ACC112 (cell line): ENCODE measurements at regions not wholly inside any gene's neighbourhood (a gene's known extent, or its start where the extent isn't known, plus 50 kb on each side); places are given as distances from the start of the nearest gene placed in this dataset.
"Not testable (repeated sequence)": the region's sequence is repeated elsewhere in the genome, so short reads cannot be mapped to it uniquely, and the experiment has no call there.

Experiments used
- H2AFZ ChIP-seq: fragments of 200-600 bp; sonication (generic); one replicate; pipeline ENCODE4 v1.6.0; 2017; ENCODE audit warnings: antibody characterized with exemption, low read length; ENCODE audit not compliant: unreplicated experiment
- H3K27ac ChIP-seq: fragments of 200-600 bp; sonication (generic); 2 replicates; pipeline ENCODE4 v1.5.1; 2014; ENCODE audit warnings: low read depth, mild to moderate bottlenecking, antibody characterized with exemption, low read length, moderate library complexity
- H3K27me3 ChIP-seq: fragments of 200-600 bp; sonication (generic); 2 replicates; pipeline ENCODE4 v1.6.1; 2014; ENCODE audit warnings: mild to moderate bottlenecking, antibody characterized with exemption, low read length, moderate library complexity, mixed read lengths; ENCODE audit not compliant: insufficient read depth
- H3K36me3 ChIP-seq: fragments of 200-600 bp; sonication (generic); 2 replicates; pipeline ENCODE4 v1.6.1; 2016; ENCODE audit warnings: mild to moderate bottlenecking, antibody characterized with exemption, low read length, moderate library complexity, mixed read lengths; ENCODE audit not compliant: insufficient read depth
- H3K4me1 ChIP-seq: fragments of 200-600 bp; sonication (generic); one replicate; pipeline ENCODE4 v1.6.1; 2016; ENCODE audit warnings: low read length, mixed read lengths; ENCODE audit not compliant: insufficient read depth, unreplicated experiment, control insufficient read depth
- H3K4me3 ChIP-seq: fragments of 200-600 bp; sonication (generic); 2 replicates; pipeline ENCODE4 v1.5.1; 2014; ENCODE audit warnings: mild to moderate bottlenecking, low read depth, low read length
- H3K79me2 ChIP-seq: fragments of 200-600 bp; sonication (generic); one replicate; pipeline ENCODE4 v1.6.0; 2016; ENCODE audit warnings: low read length; ENCODE audit not compliant: control insufficient read depth, unreplicated experiment, insufficient read depth

GRCh38 chr6:14396826-14397517 is 279.4 kb downstream of the CD83 start:
- Histone ChIP-seq H3K27me3 (no peaks in the 10 kb centered on the region), H3K4me1 (peaks cover 7% of the 10 kb centered on the region), H2AFZ (no peak overlapping the region), H3K36me3 (no peaks in the 10 kb centered on the region), H3K4me3 (no peak overlapping the region), H3K27ac (no peak overlapping the region), H3K79me2 (no peaks in the 10 kb centered on the region)

- Histone ChIP-seq H3K4me1 (peaks cover 7% of the 10 kb centered on the region), H2AFZ (no peak overlapping the region), H3K27me3 (no peaks in the 10 kb centered on the region), H3K36me3 (no peaks in the 10 kb centered on the region), H3K4me3 (no peak overlapping the region), H3K27ac (no peak overlapping the region), H3K79me2 (no peaks in the 10 kb centered on the region)
Measured at GRCh38 chr6:14397518-14397901, 279.9 kb downstream of the CD83 start.

DNA sequence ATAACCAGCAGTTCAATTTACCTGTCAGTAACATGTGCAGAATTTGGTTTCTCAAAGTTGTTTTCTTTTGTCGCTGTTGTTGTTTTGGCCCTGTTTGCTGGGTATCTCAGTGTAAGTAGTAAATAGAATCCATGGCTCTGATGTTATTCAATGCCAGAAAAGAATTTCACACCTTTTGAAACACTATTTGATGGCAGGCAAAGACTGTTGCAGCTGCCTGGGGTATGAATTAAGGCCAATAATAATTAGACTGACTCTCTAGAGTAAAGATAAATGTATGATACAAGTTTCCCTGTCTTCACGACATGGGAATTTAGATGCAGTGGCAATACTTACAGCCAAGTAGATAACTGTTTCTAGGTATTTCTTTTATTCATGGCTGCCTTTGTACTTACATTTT is 281.4 kb downstream of the CD83 start:
- no peaks in the 10 kb centered on the region for H3K36me3 ChIP-seq
- H2AFZ ChIP-seq: no peak overlapping the region
- no peak overlapping the region for H3K27ac ChIP-seq
- H3K79me2 ChIP-seq: no peaks in the 10 kb centered on the region
- H3K4me1 ChIP-seq: peaks cover 7% of the 10 kb centered on the region
- no peak overlapping the region for H3K4me3 ChIP-seq
- H3K27me3 ChIP-seq: no peaks in the 10 kb centered on the region

GRCh38 chr6:14399635-14400034 is 282.1 kb downstream of the CD83 start:
- no peaks in the 10 kb centered on the region for H3K36me3 ChIP-seq
- H3K79me2 ChIP-seq: no peaks in the 10 kb centered on the region
- no peak overlapping the region for H3K4me3 ChIP-seq
- no peak overlapping the region for H3K27ac ChIP-seq
- H3K27me3 ChIP-seq: no peaks in the 10 kb centered on the region
- peaks cover 7% of the 10 kb centered on the region for H3K4me1 ChIP-seq
- no peak overlapping the region for H2AFZ ChIP-seq

- Histone ChIP-seq H3K27ac (no peak overlapping the region), H3K27me3 (no peaks in the 10 kb centered on the region), H3K79me2 (no peaks in the 10 kb centered on the region), H3K36me3 (no peaks in the 10 kb centered on the region), H3K4me3 (no peak overlapping the region), H3K4me1 (peaks cover 7% of the 10 kb centered on the region), H2AFZ (no peak overlapping the region)
Measured at GRCh38 chr6:14401246-14401645, 283.7 kb downstream of the CD83 start.

DNA sequence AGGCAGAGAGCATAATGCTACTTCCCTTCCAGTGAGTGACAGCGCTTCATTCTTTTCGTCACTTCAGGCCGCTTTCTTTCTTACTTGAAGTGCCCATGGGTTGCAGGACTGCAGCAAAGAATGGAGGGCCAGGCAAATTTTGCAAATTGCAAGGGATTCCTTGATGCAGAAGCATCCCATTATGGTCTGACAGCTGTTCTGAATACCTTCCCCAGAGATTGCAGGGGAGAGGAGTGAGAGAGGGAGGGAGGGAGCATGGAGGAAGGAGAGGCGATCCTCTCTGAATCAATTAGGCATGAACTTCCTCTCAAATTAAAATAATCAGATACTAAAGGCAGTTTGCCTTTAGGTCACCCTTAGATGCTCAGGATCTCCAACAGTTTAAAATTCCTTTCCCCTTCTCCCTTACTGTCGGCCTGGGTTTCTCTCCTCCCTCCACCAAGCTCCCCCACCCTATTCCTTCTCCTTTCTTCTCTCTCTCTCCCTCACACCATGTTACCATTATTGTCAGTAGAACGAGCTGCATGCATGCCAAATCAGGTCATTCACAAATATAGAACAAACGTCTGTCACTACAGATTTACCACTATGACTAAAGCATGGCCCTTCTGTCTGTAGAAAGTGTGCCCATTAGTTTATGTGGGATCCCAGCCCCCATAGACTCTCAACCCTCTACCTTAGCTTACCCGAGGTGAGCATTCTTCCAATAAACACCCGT is 289.2 kb downstream of the CD83 start:
- no peaks in the 10 kb centered on the region for H3K4me1 ChIP-seq
- no peaks in the 10 kb centered on the region for H3K36me3 ChIP-seq
- H3K27me3 ChIP-seq: no peaks in the 10 kb centered on the region
- no peak overlapping the region for H3K27ac ChIP-seq
- H3K4me3 ChIP-seq: no peak overlapping the region
- no peak overlapping the region for H2AFZ ChIP-seq
- H3K79me2 ChIP-seq: no peaks in the 10 kb centered on the region

- Histone ChIP-seq H3K4me3 (no peak overlapping the region), H3K36me3 (no peaks in the 10 kb centered on the region), H3K79me2 (no peaks in the 10 kb centered on the region), H2AFZ (no peak overlapping the region), H3K27ac (no peak overlapping the region), H3K27me3 (no peaks in the 10 kb centered on the region), H3K4me1 (no peaks in the 10 kb centered on the region)
Measured at GRCh38 chr6:14408446-14408845, 290.9 kb downstream of the CD83 start.

DNA sequence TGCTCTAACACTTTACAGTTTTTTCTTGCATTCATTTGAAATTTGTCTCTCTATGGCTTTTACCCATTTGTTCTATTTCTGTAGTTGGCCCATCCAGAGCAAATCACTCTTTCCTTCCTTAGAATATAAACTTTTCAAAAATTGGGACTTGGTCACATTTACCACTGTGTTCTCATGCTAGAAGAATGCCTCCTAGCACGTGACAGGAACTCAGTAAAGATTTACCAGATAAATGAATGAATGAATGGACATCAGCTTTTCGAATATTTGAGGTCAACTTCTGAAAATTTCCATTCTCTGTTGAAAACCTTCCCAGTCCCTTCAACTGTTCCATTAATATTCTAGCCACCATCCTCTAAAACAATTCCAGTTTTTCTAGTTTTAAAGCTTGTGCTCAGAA is 294.5 kb downstream of the CD83 start:
- Histone ChIP-seq H3K79me2 (no peaks in the 10 kb centered on the region), H3K36me3 (no peaks in the 10 kb centered on the region), H3K27me3 (no peaks in the 10 kb centered on the region), H3K4me3 (no peak overlapping the region), H2AFZ (no peak overlapping the region), H3K27ac (no peak overlapping the region), H3K4me1 (no peaks in the 10 kb centered on the region)

DNA sequence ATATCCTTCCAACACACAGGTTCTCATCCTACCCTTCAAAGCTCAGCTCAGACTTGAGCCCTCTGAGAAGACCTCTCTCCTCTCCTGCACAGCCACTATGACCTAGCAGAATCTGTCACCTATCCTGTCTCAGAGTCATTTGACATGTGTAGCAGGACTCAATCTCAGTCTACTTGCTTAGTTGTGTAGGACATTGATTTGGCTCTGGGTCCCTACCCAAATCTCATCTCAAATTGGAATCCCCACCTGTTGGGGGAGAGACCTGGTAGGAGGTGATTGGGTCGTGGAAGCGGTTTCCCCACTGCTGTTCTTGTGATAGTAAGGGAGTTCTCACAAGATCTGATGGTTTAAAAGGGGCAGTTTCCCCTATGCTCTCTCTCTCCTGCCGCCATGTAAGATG is 297.9 kb downstream of the CD83 start:
- no peak overlapping the region for H2AFZ ChIP-seq

DNA sequence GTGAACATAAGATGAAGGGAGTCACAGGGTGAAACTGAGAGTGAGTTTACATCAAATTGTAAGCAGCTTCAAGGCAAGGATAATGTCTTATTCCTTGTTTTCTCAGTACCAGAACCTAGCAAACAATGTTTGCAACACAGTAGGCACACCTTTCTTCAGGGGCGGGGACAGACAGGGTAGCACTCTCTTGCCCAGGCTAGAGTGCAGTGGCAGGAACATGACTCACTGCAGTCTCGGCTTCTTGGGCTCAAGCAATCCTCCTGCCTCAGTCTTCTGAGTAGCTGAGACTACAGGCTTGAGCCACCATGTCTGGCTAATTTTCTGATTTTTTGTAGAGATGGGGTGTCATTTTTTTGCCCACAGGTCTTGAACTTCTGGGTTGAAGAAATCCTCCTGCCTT is 299.8 kb downstream of the CD83 start:
- Histone ChIP-seq H2AFZ (no peak overlapping the region), H3K36me3 (no peaks in the 10 kb centered on the region), H3K4me1 (no peaks in the 10 kb centered on the region)

More for the DNA sequence above, 297.9 kb downstream of the CD83 start:
- no peaks in the 10 kb centered on the region for H3K4me1 ChIP-seq
- no peaks in the 10 kb centered on the region for H3K79me2 ChIP-seq
- no peak overlapping the region for H3K4me3 ChIP-seq
- H3K36me3 ChIP-seq: no peaks in the 10 kb centered on the region
- no peak overlapping the region for H3K27ac ChIP-seq
- H3K27me3 ChIP-seq: no peaks in the 10 kb centered on the region

GRCh38 chr6:14419224-14419623 is 301.7 kb downstream of the CD83 start:
- H3K4me1 ChIP-seq, H3K27me3 ChIP-seq, H3K79me2 ChIP-seq, H3K36me3 ChIP-seq, H3K4me3 ChIP-seq, H2AFZ ChIP-seq, H3K27ac ChIP-seq: not testable (repeated sequence)

More for the DNA sequence above, 299.8 kb downstream of the CD83 start:
- Histone ChIP-seq H3K79me2 (no peaks in the 10 kb centered on the region), H3K4me3 (no peak overlapping the region), H3K27me3 (no peaks in the 10 kb centered on the region), H3K27ac (no peak overlapping the region)
